AG04450 (cell line): ENCODE measurements at regions not wholly inside any gene's neighbourhood (a gene's known extent, or its start where the extent isn't known, plus 50 kb on each side); places are given as distances from the start of the nearest gene placed in this dataset.
"Not testable (repeated sequence)": the region's sequence is repeated elsewhere in the genome, so short reads cannot be mapped to it uniquely, and the experiment has no call there.

Experiments used
- CTCF ChIA-PET: fragments of 300-600, 350-600 bp; formaldehyde crosslinking; extraction: SDS; loops from one replicate; lab custom pipeline; 2022; ENCODE audit warnings: antibody characterized with exemption, inconsistent platforms; lab: Charles Lee
- POLR2A ChIA-PET: fragments of 350-600 bp; formaldehyde crosslinking; extraction: SDS; loops from one replicate; lab custom pipeline; 2021; ENCODE audit warnings: antibody characterized with exemption, inconsistent platforms; lab: Yijun Ruan, JAX
- DNase-seq: peaks from one replicate; pipeline ENCODE4 v3.0.0-alpha.2; 2011; ENCODE audit warnings: low read depth, low spot score
- H3K27ac ChIP-seq: one replicate; pipeline ENCODE4 v1.5.1; 2012; ENCODE audit warnings: low read depth, low read length, control low read depth
- H3K27me3 ChIP-seq: one replicate; pipeline ENCODE4 v1.6.0; 2012; ENCODE audit warnings: low read length; ENCODE audit not compliant: control insufficient read depth, insufficient read depth
- H3K4me3 ChIP-seq: 2 replicates; pipeline ENCODE4 v1.5.1; 2011; ENCODE audit warnings: mild to moderate bottlenecking, low read depth, low read length, control low read depth
- H3K9me3 ChIP-seq: 2 replicates; pipeline ENCODE4 v1.5.1; 2012; ENCODE audit warnings: low read length; ENCODE audit not compliant: control insufficient read depth, insufficient read depth
- TF ChIP-seq, protein P1 (sequence below): IDR thresholded peaks from 2 replicates; pipeline ENCODE4 v1.5.1; 2011; ENCODE audit warnings: low read depth, low read length, control low read depth, inconsistent platforms

DNA sequence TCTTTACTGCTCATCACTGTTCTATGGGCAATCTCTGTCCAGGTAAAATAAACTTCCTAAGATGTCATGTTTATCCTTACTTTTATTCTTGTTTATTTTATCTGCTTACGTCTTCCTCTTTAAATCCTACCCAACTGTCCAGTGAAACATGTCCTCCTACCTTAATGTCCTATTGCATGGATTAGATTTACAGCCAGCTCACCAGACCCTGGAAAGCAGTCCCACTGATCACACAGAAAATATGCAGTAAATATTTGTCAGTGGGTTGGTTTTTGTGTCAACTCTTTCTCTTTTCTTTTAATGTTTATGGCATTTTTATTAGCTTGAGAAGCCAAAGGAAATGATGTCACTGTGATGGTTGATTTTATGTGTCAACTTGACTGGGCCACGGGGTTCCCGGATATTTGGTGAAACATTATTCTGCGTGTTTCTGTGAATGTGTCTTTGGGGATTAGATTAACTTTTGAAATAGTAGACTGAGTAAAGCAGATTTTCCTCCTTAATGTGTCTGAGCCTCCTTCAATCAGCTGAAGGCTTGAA lies 258.3 kb downstream of the SRGAP2C start:
- POLR2A ChIA-PET = no interaction called here
- no peak for DNase-seq
- TF ChIP-seq, protein P1, sequence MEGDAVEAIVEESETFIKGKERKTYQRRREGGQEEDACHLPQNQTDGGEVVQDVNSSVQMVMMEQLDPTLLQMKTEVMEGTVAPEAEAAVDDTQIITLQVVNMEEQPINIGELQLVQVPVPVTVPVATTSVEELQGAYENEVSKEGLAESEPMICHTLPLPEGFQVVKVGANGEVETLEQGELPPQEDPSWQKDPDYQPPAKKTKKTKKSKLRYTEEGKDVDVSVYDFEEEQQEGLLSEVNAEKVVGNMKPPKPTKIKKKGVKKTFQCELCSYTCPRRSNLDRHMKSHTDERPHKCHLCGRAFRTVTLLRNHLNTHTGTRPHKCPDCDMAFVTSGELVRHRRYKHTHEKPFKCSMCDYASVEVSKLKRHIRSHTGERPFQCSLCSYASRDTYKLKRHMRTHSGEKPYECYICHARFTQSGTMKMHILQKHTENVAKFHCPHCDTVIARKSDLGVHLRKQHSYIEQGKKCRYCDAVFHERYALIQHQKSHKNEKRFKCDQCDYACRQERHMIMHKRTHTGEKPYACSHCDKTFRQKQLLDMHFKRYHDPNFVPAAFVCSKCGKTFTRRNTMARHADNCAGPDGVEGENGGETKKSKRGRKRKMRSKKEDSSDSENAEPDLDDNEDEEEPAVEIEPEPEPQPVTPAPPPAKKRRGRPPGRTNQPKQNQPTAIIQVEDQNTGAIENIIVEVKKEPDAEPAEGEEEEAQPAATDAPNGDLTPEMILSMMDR = no peak

GRCh38 chr1:121444096-121444495 lies 259.3 kb downstream of the SRGAP2C start:
- no peak overlapping the region for H3K4me3 ChIP-seq
- H3K27ac ChIP-seq = no peak overlapping the region
- ChIA-PET POLR2A (no interaction called here), CTCF (no interaction called here)
- no peaks in the 10 kb centered on the region for H3K27me3 ChIP-seq
- DNase-seq = no peak
- no peaks in the 10 kb centered on the region for H3K9me3 ChIP-seq
- TF ChIP-seq, protein P1 = no peak

More for the DNA sequence above, 258.3 kb downstream of the SRGAP2C start:
- Histone ChIP-seq H3K4me3 (no peak overlapping the region), H3K27me3 (no peaks in the 10 kb centered on the region), H3K9me3 (no peaks in the 10 kb centered on the region), H3K27ac (no peak overlapping the region)
- CTCF ChIA-PET = no interaction called here

DNA sequence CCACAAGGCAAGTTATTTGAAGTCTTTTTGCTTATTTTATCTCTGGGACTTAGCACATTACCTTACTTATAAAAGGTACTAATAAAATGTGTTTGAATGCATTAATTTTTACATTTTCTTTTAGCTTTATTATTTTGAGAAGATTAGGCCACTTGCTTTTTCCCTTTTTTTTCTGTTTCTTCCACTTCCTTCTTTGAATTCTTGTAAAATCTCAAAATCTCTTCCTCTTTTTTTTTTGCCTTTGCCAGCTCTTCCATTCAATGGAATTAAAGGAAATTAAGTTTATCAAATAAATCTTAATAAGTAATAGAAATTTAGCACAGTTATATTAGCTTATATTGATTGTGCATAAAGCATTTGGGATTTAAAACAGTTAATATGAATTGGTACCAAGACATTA lies 260.9 kb downstream of the SRGAP2C start:
- peaks cover under 1% of the 10 kb centered on the region for H3K27me3 ChIP-seq
- ChIA-PET POLR2A (no interaction called here), CTCF (no interaction called here)
- H3K9me3 ChIP-seq = no peaks in the 10 kb centered on the region
- DNase-seq = no peak
- no peak overlapping the region for H3K4me3 ChIP-seq
- H3K27ac ChIP-seq = no peak overlapping the region
- TF ChIP-seq, protein P1 = no peak

DNA sequence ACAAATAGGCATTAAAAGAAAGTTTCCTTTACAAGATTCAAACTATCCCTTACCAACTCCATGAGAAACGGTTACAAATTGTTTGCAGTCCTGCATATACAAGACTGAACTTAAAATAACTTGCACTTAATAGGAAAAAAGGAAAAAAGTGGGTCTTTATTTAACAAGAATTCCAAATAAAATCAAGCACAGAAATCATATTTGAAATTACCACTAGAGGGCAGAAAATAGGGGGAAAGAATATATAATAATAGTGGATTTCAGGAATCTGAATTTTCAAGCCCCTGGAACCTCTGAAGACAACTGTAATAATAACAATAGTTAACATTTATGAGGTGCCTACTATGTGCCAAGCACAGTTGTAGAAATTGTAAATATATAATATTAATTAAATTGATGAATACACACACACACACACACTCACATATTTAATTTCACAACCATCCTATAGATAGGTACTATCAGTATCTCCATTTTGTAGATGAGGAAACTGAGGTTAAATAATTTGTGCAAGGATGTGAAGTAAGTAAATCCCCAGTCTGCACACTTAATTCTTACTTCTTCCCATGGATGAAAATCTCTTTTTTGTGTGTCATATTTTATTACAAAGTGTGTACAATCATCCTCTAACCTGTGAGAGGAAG lies 262.6 kb downstream of the SRGAP2C start:
- CTCF ChIA-PET = interaction anchor here (0.8 to 1.3 kb wide), 3 partner anchors 14 to 62 kb away, joined by 3 read pairs; no protein-coding TSS in a partner anchor
- TF ChIP-seq, protein P1 = peak; percentile 43
- H3K27me3 ChIP-seq, H3K4me3 ChIP-seq, H3K27ac ChIP-seq, H3K9me3 ChIP-seq, DNase-seq, POLR2A ChIA-PET: not testable (repeated sequence)

DNA sequence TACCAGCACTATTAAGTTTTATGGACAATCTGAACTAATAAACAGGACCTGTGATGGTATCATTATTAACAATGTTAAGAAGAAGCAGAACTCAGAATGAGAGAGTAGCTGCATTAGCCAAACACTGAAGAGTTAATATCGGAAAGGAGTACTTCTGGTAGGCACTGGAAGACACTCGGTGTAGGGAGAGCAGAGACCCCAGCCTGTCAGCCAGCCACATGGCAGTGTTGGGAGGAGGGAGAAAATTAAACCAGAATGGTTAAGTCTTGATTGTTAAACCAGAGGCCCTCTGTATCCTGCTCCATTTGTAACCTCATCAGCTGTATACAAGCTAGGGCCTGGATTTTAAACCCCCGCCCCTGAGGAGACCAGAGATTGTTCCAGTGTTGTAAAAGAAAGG lies 263.3 kb downstream of the SRGAP2C start:
- H3K27ac ChIP-seq, DNase-seq, POLR2A ChIA-PET, H3K9me3 ChIP-seq, H3K27me3 ChIP-seq, H3K4me3 ChIP-seq: not testable (repeated sequence)
- CTCF ChIA-PET = interaction anchor here (0.6 kb wide), 1 partner anchor 215 kb away, joined by 3 read pairs; no protein-coding TSS in a partner anchor
